ENCODE measurements at regions not wholly inside any gene's neighbourhood (a gene's known extent, or its start where the extent isn't known, plus 50 kb on each side); places are given as distances from the start of the nearest gene placed in this dataset.
"Not testable (repeated sequence)": the region's sequence is repeated elsewhere in the genome, so short reads cannot be mapped to it uniquely, and the experiment has no call there.

DNA sequence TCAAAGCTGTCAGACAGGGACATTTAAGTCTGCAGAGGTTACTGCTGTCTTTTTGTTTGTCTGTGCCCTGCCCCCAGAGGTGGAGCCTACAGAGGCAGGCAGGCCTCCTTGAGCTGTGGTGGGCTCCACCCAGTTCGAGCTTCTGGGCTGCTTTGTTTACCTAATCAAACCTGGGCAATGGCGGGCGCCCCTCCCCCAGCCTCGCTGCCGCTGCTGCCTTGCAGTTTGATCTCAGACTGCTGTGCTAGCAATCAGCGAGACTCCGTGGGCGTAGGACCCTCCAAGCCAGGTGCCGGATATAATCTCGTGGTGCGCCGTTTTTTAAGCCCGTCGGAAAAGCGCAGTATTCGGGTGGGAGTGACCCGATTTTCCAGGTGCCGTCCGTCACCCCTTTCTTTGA is 107.1 kb upstream of the KLF12 start:
- TF ChIP-seq, protein P1, sequence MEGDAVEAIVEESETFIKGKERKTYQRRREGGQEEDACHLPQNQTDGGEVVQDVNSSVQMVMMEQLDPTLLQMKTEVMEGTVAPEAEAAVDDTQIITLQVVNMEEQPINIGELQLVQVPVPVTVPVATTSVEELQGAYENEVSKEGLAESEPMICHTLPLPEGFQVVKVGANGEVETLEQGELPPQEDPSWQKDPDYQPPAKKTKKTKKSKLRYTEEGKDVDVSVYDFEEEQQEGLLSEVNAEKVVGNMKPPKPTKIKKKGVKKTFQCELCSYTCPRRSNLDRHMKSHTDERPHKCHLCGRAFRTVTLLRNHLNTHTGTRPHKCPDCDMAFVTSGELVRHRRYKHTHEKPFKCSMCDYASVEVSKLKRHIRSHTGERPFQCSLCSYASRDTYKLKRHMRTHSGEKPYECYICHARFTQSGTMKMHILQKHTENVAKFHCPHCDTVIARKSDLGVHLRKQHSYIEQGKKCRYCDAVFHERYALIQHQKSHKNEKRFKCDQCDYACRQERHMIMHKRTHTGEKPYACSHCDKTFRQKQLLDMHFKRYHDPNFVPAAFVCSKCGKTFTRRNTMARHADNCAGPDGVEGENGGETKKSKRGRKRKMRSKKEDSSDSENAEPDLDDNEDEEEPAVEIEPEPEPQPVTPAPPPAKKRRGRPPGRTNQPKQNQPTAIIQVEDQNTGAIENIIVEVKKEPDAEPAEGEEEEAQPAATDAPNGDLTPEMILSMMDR (IDR thresholded peaks at IDR 0.05) = not testable (repeated sequence)
- not testable (repeated sequence) for TF ChIP-seq POLR2A (IDR thresholded peaks at IDR 0.05); EP300 (IDR thresholded peaks at IDR 0.05; ENCODE audit: low read depth); POLR2AphosphoS5 (IDR thresholded peaks at IDR 0.05)
